ENCODE measurements at regions not wholly inside any gene's neighbourhood (a gene's known extent, or its start where the extent isn't known, plus 50 kb on each side); places are given as distances from the start of the nearest gene placed in this dataset.

DNA sequence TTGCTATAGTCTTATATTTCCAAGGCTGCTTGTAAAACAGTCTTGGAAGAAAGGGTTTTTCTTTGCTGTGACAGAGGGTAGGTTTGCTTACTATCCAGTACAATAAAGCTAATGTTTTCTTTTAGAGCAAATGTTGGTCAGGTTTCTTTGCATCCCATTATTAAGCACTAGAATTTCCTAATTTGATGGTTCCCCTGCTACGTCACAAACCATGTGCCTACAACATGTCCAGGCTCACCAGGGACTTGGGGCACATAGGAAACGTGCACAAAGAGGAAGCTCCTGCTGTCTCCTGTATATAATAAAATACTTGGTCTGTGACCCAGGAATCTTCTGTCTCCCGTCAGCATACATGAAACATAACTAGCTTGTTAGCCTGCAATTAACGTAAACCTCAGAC, 486.3 kb upstream of the LRFN5 start:
- no peaks in the 10 kb centered on the region for H3K4me1 ChIP-seq
- H3K9me3 ChIP-seq, result no peaks in the 10 kb centered on the region
- TF ChIP-seq, protein P1, sequence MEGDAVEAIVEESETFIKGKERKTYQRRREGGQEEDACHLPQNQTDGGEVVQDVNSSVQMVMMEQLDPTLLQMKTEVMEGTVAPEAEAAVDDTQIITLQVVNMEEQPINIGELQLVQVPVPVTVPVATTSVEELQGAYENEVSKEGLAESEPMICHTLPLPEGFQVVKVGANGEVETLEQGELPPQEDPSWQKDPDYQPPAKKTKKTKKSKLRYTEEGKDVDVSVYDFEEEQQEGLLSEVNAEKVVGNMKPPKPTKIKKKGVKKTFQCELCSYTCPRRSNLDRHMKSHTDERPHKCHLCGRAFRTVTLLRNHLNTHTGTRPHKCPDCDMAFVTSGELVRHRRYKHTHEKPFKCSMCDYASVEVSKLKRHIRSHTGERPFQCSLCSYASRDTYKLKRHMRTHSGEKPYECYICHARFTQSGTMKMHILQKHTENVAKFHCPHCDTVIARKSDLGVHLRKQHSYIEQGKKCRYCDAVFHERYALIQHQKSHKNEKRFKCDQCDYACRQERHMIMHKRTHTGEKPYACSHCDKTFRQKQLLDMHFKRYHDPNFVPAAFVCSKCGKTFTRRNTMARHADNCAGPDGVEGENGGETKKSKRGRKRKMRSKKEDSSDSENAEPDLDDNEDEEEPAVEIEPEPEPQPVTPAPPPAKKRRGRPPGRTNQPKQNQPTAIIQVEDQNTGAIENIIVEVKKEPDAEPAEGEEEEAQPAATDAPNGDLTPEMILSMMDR (IDR thresholded peaks at IDR 0.05), result no peak
- TF ChIP-seq POLR2A (IDR thresholded peaks at IDR 0.05), result no peak
- no peak for DNase-seq
- intact Hi-C loops (cut with DNase I), result no loop called here
- no peak overlapping the region for H3K27ac ChIP-seq
- WGBS, 2 donors, result 52 to 58% methylated on average over 4 of the region's 4 CpGs
- H3K36me3 ChIP-seq, result no peaks in the 10 kb centered on the region
- H3K4me3 ChIP-seq, result no peak overlapping the region
- H3K27me3 ChIP-seq, result no peaks in the 10 kb centered on the region

DNA sequence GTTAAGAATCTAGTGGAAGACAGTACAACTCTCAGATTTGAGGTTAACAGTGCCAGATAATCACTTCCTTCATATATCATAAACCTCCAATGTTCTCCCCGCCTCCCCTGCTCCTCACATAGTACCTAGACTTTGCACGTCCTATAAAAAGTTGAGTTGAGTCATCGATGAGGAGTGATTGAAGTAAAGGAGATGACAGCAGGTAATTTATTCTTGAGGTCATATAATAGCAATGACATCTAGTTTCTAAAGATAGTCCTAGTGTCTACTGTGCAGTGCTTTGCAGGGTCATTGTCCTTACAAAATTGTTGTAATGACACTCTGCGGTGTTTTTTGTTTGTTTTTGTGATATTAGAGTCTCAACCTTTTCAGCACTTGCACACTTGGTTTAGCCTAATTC, 510.5 kb upstream of the LRFN5 start:
- Histone ChIP-seq H3K36me3 (no peaks in the 10 kb centered on the region), H3K27ac (no peak overlapping the region), H3K27me3 (no peaks in the 10 kb centered on the region), H3K9me3 (no peaks in the 10 kb centered on the region), H3K4me3 (no peak overlapping the region), H3K4me1 (no peaks in the 10 kb centered on the region)
- intact Hi-C loops (cut with DNase I), result no loop called here
- TF ChIP-seq POLR2A (IDR thresholded peaks at IDR 0.05), result no peak
- TF ChIP-seq, protein P1 (IDR thresholded peaks at IDR 0.05), result no peak
- DNase-seq, result no peak
- 78 to 80% methylated on average over 4 of the region's 4 CpGs for WGBS, 2 donors

DNA sequence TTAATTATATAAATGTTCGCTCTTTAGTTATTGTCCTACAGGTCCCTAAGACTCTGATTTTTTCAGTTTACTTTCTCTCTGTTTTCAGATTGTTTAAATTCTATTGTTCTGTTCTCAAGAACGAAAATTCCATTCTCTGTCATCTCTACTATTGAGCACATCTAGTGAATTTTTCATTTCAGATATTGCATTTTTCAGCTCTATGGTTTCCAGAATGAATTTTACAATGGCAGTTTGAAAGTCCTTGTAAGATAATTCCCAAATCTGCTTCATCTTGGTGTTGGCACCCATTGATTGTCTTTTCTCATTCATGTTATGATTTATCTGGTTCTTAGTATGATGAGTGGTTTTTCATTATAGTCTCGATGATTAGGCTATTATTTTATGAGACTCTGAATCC, 519.6 kb upstream of the LRFN5 start:
- DNase-seq, result no peak
- H3K4me1 ChIP-seq, result no peaks in the 10 kb centered on the region
- intact Hi-C loops (cut with DNase I), result no loop called here
- no peak overlapping the region for H3K4me3 ChIP-seq
- no peak overlapping the region for H3K27ac ChIP-seq
- no peak for TF ChIP-seq POLR2A (IDR thresholded peaks at IDR 0.05)
- TF ChIP-seq, protein P1 (IDR thresholded peaks at IDR 0.05), result no peak
- H3K9me3 ChIP-seq, result peaks cover 0 to 7% (median 7%) of the 10 kb centered on the region in 3 donors
- no peaks in the 10 kb centered on the region for H3K27me3 ChIP-seq
- H3K36me3 ChIP-seq, result no peaks in the 10 kb centered on the region
- 63 to 74% methylated on average over 3 of the region's 3 CpGs for WGBS, 2 donors

DNA sequence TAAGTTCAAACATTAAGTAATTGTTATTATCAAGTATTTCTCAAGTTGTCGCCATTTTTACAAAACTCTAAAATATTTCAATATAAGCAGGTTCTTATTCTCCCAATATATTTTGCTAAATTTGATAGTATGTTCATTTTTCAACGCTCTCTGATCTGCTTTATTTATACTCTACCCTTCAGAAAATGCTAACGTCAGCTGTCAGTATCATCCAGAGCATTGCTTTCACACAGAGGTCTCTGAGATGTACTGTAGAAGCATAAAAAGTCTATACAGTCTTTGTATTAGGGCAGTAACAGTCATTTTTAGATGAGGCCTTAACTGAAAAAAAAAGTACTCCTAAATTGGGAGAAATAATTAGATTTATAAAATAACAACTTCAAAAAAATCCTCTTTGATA, 533.1 kb upstream of the LRFN5 start:
- intact Hi-C loops (cut with DNase I), result no loop called here
- no peak overlapping the region for H3K27ac ChIP-seq
- TF ChIP-seq POLR2A (IDR thresholded peaks at IDR 0.05), result no peak
- TF ChIP-seq, protein P1 (IDR thresholded peaks at IDR 0.05), result no peak
- no peak overlapping the region for H3K4me3 ChIP-seq
- H3K9me3 ChIP-seq, result no peaks in the 10 kb centered on the region
- no peak for DNase-seq
- H3K36me3 ChIP-seq, result no peaks in the 10 kb centered on the region
- no peaks in the 10 kb centered on the region for H3K4me1 ChIP-seq
- no peaks in the 10 kb centered on the region for H3K27me3 ChIP-seq
- WGBS, 2 donors, result 58 to 63% methylated on average over 3 of the region's 3 CpGs

DNA sequence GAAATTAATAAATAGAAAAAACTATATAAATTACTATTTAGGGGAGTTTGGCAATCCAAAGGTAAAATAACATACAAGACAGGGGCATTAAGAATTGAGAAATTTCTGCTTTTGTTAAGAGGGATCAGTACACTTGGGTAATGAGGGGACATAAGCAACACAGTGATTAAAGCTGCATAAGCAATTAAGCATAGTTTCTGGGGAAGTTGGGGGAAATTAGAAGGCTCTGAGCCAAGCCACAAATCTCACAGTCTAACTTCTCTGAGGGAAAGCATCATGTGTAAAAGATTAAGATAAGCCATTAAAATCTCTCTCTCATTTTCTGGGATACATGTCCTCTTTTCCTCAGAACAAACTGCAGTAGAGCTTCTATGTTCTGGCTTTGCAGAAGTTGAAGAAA, 533.9 kb upstream of the LRFN5 start:
- Histone ChIP-seq H3K36me3 (no peaks in the 10 kb centered on the region), H3K27me3 (no peaks in the 10 kb centered on the region), H3K27ac (no peak overlapping the region), H3K9me3 (no peaks in the 10 kb centered on the region), H3K4me3 (no peak overlapping the region), H3K4me1 (no peaks in the 10 kb centered on the region)
- intact Hi-C loops (cut with DNase I), result no loop called here
- TF ChIP-seq, protein P1 (IDR thresholded peaks at IDR 0.05), result no peak
- TF ChIP-seq POLR2A (IDR thresholded peaks at IDR 0.05), result no peak
- DNase-seq, result no peak
